ENCODE measurements at regions not wholly inside any gene's neighbourhood (a gene's known extent, or its start where the extent isn't known, plus 50 kb on each side); places are given as distances from the start of the nearest gene placed in this dataset.

DNA sequence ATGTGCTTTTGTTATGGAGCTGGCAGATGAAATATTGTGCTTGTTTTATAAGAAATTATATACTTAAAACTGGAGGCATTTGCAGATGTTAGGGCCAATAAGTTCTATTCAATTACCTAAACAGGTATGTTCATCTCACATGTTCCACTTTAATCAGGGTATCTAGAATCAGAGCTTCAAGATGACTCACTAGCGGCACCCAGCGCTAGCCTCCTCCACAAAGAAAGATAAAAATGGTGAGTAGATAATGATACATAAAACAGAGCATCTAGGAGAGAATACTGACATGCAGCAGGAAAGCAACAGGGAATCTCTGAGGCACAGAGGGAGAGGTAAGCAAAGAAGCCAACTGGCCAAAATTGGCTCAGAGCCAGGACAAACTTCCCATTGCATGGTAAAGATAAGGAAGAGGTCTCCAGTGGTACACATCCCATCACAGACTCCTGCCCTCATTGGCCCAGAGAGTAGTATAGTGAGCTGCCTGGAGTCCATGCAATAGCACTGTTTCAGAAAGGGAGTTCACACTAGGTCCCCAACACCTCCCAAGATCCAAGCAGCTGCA is 200.7 kb upstream of the SPTLC3 start:
- Histone ChIP-seq H3K79me2 (no peaks in the 10 kb centered on the region), H3K9ac (no peak overlapping the region), H3K36me3 (ENCODE audit: control insufficient read depth, insufficient read depth, low read length) (no peaks in the 10 kb centered on the region), H3K4me1 (no peaks in the 10 kb centered on the region), H3K4me2 (ENCODE audit: low read length) (no peak overlapping the region), H3K27me3 (ENCODE audit: control insufficient read depth, insufficient read depth, low read length) (no peaks in the 10 kb centered on the region), H3K27ac (no peak overlapping the region), H3K4me3 (ENCODE audit: low read depth, low read length) (no peak overlapping the region), H2AFZ (no peak overlapping the region), H3K9me3 (ENCODE audit: control insufficient read depth, low read length) (no peaks in the 10 kb centered on the region)
- TF ChIP-seq, protein P1, sequence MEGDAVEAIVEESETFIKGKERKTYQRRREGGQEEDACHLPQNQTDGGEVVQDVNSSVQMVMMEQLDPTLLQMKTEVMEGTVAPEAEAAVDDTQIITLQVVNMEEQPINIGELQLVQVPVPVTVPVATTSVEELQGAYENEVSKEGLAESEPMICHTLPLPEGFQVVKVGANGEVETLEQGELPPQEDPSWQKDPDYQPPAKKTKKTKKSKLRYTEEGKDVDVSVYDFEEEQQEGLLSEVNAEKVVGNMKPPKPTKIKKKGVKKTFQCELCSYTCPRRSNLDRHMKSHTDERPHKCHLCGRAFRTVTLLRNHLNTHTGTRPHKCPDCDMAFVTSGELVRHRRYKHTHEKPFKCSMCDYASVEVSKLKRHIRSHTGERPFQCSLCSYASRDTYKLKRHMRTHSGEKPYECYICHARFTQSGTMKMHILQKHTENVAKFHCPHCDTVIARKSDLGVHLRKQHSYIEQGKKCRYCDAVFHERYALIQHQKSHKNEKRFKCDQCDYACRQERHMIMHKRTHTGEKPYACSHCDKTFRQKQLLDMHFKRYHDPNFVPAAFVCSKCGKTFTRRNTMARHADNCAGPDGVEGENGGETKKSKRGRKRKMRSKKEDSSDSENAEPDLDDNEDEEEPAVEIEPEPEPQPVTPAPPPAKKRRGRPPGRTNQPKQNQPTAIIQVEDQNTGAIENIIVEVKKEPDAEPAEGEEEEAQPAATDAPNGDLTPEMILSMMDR (IDR thresholded peaks at IDR 0.05) = no peak

DNA sequence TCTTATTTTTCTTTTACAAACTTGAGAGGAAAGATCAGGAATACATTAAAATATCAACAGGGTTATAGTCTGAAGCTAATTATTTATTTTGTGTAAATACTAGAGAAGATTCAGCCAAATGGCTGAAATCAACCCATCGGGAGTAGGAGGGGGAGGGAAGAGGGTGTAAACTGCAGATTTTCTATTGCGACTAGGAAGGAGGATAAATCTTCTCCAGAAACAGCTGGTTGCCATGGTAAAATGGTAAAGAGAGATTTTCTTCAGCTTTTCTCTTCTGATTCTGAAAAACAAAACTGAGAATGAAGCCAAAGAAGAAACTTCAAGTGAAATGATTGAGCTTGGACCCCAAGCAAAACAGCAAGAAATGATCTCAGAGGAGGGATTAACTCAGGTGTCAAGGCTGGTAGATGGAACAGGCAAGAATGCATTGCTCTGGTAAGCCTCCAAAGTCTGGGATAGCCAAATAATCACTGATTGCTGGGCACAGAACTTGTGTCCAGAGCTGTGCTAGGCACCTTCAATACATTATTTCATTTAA is 193.5 kb upstream of the SPTLC3 start:
- H2AFZ ChIP-seq = no peak overlapping the region
- H3K36me3 ChIP-seq (ENCODE audit: control insufficient read depth, insufficient read depth, low read length) = no peaks in the 10 kb centered on the region
- no peaks in the 10 kb centered on the region for H3K9me3 ChIP-seq (ENCODE audit: control insufficient read depth, low read length)
- no peaks in the 10 kb centered on the region for H3K27me3 ChIP-seq (ENCODE audit: control insufficient read depth, insufficient read depth, low read length)
- H3K4me3 ChIP-seq (ENCODE audit: low read depth, low read length) = no peak overlapping the region
- H3K9ac ChIP-seq = no peak overlapping the region
- no peak overlapping the region for H3K4me2 ChIP-seq (ENCODE audit: low read length)
- H3K4me1 ChIP-seq = no peaks in the 10 kb centered on the region
- TF ChIP-seq, protein P1 (IDR thresholded peaks at IDR 0.05) = no peak
- H3K79me2 ChIP-seq = no peaks in the 10 kb centered on the region
- no peak overlapping the region for H3K27ac ChIP-seq

DNA sequence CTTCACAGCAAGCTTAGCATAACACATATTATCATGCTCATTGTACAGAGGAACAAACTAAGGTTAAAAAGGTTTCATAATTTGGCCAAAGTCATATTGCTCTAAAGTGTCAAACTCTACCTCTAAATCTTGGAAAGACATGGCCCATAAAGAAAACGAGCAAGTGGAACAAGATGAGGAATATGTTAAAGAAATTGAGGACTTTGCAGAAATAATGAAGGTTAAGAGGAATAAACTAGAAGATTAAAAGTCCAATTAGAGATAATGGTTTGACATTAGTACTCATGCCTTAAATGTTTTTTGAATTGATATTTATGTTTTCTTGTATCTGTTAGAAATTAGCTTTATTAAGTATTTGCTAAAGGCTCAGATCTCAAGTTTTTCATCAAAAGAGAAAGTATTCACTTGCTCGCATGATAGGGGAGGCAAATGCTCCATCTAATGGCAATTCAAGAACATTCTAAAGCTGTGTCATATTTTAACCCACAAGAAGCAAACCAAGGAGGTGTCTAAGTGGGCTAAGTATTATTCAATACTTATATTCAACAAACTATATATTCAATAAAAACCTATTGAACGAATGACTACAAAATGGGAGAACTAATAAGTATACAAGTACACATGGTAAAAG is 192.9 kb upstream of the SPTLC3 start:
- no peaks in the 10 kb centered on the region for H3K79me2 ChIP-seq
- H3K9ac ChIP-seq = no peak overlapping the region
- no peak overlapping the region for H3K27ac ChIP-seq
- H3K4me3 ChIP-seq (ENCODE audit: low read depth, low read length) = no peak overlapping the region
- no peaks in the 10 kb centered on the region for H3K9me3 ChIP-seq (ENCODE audit: control insufficient read depth, low read length)
- no peak overlapping the region for H2AFZ ChIP-seq
- TF ChIP-seq, protein P1 (IDR thresholded peaks at IDR 0.05) = no peak
- no peaks in the 10 kb centered on the region for H3K4me1 ChIP-seq
- no peaks in the 10 kb centered on the region for H3K27me3 ChIP-seq (ENCODE audit: control insufficient read depth, insufficient read depth, low read length)
- no peaks in the 10 kb centered on the region for H3K36me3 ChIP-seq (ENCODE audit: control insufficient read depth, insufficient read depth, low read length)
- no peak overlapping the region for H3K4me2 ChIP-seq (ENCODE audit: low read length)

DNA sequence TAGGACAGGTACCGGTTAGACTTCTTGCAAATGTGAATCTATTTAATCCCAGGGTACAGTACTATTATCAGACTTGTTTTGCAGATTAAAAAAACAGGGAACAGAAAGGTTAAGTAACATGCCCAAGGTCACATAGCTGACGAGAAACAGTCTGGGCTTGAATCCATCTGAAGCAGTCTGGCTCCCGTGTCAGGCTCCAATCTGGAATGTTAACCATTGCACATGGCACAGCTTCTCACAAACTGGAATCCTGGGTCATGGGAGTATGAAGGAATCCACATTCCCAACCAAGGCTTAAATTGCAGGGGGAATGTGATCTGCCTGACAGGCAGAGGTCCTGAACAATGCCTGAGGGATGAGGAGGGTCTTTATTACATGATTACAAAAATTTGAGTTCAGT is 187.5 kb upstream of the SPTLC3 start:
- TF ChIP-seq, protein P1 (IDR thresholded peaks at IDR 0.05) = no peak
- no peak overlapping the region for H3K9ac ChIP-seq
- no peaks in the 10 kb centered on the region for H3K4me1 ChIP-seq
- no peaks in the 10 kb centered on the region for H3K36me3 ChIP-seq (ENCODE audit: control insufficient read depth, insufficient read depth, low read length)
- H2AFZ ChIP-seq = no peak overlapping the region
- H3K27ac ChIP-seq = no peak overlapping the region
- H3K9me3 ChIP-seq (ENCODE audit: control insufficient read depth, low read length) = no peaks in the 10 kb centered on the region
- no peak overlapping the region for H3K4me3 ChIP-seq (ENCODE audit: low read depth, low read length)
- no peaks in the 10 kb centered on the region for H3K79me2 ChIP-seq
- H3K4me2 ChIP-seq (ENCODE audit: low read length) = no peak overlapping the region
- H3K27me3 ChIP-seq (ENCODE audit: control insufficient read depth, insufficient read depth, low read length) = no peaks in the 10 kb centered on the region

DNA sequence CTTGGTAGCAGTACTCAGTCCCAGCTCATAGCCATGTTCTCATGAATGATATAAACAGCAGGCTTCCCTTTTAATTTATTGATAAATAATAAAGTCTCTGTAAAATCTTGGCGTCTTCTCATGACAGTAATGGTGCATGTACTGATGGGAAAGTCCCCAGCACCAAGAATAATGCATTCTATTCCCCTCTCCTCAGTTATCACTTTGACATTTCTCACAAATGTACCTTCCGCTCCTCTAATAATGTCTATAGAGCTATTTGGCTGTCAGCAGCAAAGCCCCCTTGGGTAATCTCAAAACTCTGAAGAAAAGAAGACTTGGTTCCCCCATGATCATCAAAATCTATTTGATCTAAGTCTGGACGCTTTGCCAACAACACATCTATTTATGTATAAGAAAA is 185.0 kb upstream of the SPTLC3 start:
- Histone ChIP-seq H3K9me3 (ENCODE audit: control insufficient read depth, low read length) (no peaks in the 10 kb centered on the region), H3K27me3 (ENCODE audit: control insufficient read depth, insufficient read depth, low read length) (no peaks in the 10 kb centered on the region), H2AFZ (no peak overlapping the region), H3K9ac (no peak overlapping the region), H3K36me3 (ENCODE audit: control insufficient read depth, insufficient read depth, low read length) (no peaks in the 10 kb centered on the region), H3K27ac (no peak overlapping the region), H3K4me1 (no peaks in the 10 kb centered on the region), H3K79me2 (no peaks in the 10 kb centered on the region), H3K4me3 (ENCODE audit: low read depth, low read length) (no peak overlapping the region), H3K4me2 (ENCODE audit: low read length) (no peak overlapping the region)
- TF ChIP-seq, protein P1 (IDR thresholded peaks at IDR 0.05) = no peak
